HepG2 (cell line): ENCODE measurements at regions not wholly inside any gene's neighbourhood (a gene's known extent, or its start where the extent isn't known, plus 50 kb on each side); places are given as distances from the start of the nearest gene placed in this dataset.

Experiments
- ATAC-seq: fragments of 200-7000 bp; cut with Tn5 transposase; 3 replicates; pipeline ENCODE4 v1.9.1; 2020; ENCODE audit warnings: mild to moderate bottlenecking, moderate library complexity
- BruUV-seq: library from RNA; stranded (reverse); fragments of 400-500 nt; replicated peaks from 2 replicates; lab custom pipeline; 2021; lab: Mats Ljungman, UMichigan
- CTCF ChIA-PET: fragments of 300-600 bp; formaldehyde crosslinking; extraction: SDS; loops from one replicate; lab custom pipeline; 2021; ENCODE audit warnings: low total read pairs, inconsistent platforms, low intra/inter-chr PET ratio; lab: Yijun Ruan, JAX
- POLR2A ChIA-PET: fragments of 350-600 bp; sonication (Branson Sonifier 250); formaldehyde crosslinking; loops from one replicate; lab custom pipeline; 2020; ENCODE audit warnings: antibody characterized with exemption, inconsistent platforms; lab: Yijun Ruan, JAX
- DNase-seq: peaks from one replicate; pipeline ENCODE4 v3.0.0-alpha.2; 2015; ENCODE audit warnings: low spot score
- FAIRE-seq: peaks from 3 replicates; lab custom pipeline; 2011; peaks lifted over from hg19 to GRCh38; lab: Jason Lieb, UNC
- H2AFZ ChIP-seq: one replicate; pipeline ENCODE4 v1.6.1; 2011; ENCODE audit warnings: low read length, inconsistent platforms
- H3K27ac ChIP-seq: fragments of 300-600 bp; 3 replicates; pipeline ENCODE4 v1.8.0; 2011; ENCODE audit warnings: mixed run types, mild to moderate bottlenecking, mixed read lengths, low read length, inconsistent platforms; ENCODE audit not compliant: insufficient read depth; ENCODE audit errors: extremely low read length
- H3K27me3 ChIP-seq, 2 experiments: fragments of 200-600 bp in 1 of 2; 2 replicates in 1 of 2; 3 replicates in 1 of 2; pipeline versions ENCODE4 v1.6.0 to v1.8.0; 2011; ENCODE audit warnings: low read length in 2 of 2, mild to moderate bottlenecking in 2 of 2, moderate library complexity in 2 of 2, inconsistent platforms in 1 of 2; ENCODE audit not compliant: insufficient read depth in 2 of 2, control insufficient read depth in 1 of 2
- H3K36me3 ChIP-seq, 2 experiments: fragments of 200-600 bp in 1 of 2; replicated peaks in 1 of 2; 2 replicates in 1 of 2; 3 replicates in 1 of 2; pipeline versions ENCODE4 v1.5.1 to v1.8.0; 2011; ENCODE audit warnings: low read length in 2 of 2, inconsistent platforms in 1 of 2; ENCODE audit not compliant: insufficient read depth in 2 of 2, control insufficient read depth in 1 of 2
- H3K4me1 ChIP-seq: 2 replicates; pipeline ENCODE4 v1.5.1; 2012; ENCODE audit warnings: low read length, inconsistent platforms; ENCODE audit not compliant: insufficient read depth
- H3K4me2 ChIP-seq: 2 replicates; pipeline ENCODE4 v1.6.0; 2011; ENCODE audit warnings: low read depth, low read length, inconsistent platforms
- H3K4me3 ChIP-seq, 3 experiments: fragments of 200-600 bp in 1 of 3; sonication (generic), shearing (Covaris generic) in 1 of 3; replicated peaks in 1 of 3; 2 replicates each; pipeline ENCODE4 v1.5.1; 2011 to 2016; ENCODE audit warnings: low read length in 3 of 3, inconsistent platforms in 2 of 3, low read depth in 2 of 3, mild to moderate bottlenecking in 2 of 3, control low read depth in 1 of 3, mixed read lengths in 1 of 3; ENCODE audit not compliant: insufficient read depth in 1 of 3
- H3K79me2 ChIP-seq: one replicate; pipeline ENCODE4 v1.6.1; 2011; ENCODE audit warnings: low read length, inconsistent platforms; ENCODE audit not compliant: insufficient read depth
- H3K9ac ChIP-seq: 2 replicates; pipeline ENCODE4 v1.6.0; 2011; ENCODE audit warnings: mild to moderate bottlenecking, low read depth, low read length, inconsistent platforms; ENCODE audit not compliant: insufficient read depth
- H3K9me3 ChIP-seq: 2 replicates; pipeline ENCODE4 v1.5.1; 2012; ENCODE audit warnings: mild to moderate bottlenecking, low read length
- H4K20me1 ChIP-seq: 2 replicates; pipeline ENCODE4 v1.6.0; 2011; ENCODE audit warnings: inconsistent platforms, mild to moderate bottlenecking, low read length, moderate library complexity; ENCODE audit not compliant: insufficient read depth
- ATAD3A ChIP-seq: sonication (generic); formaldehyde crosslinking; IDR thresholded peaks from 2 replicates; pipeline ENCODE4 v1.4.0; 2020; ENCODE audit warnings: missing genetic modification reagents
- BRCA1 ChIP-seq: sonication (generic); formaldehyde crosslinking; IDR thresholded peaks from 2 replicates; pipeline ENCODE4 v1.4.0; 2020; ENCODE audit warnings: missing genetic modification reagents
- CTCF ChIP-seq: sonication (generic); formaldehyde crosslinking; IDR thresholded peaks from 2 replicates; pipeline ENCODE4 v1.5.0; 2020; ENCODE audit warnings: mild to moderate bottlenecking, missing genetic modification reagents, moderate library complexity
- GZF1 ChIP-seq: sonication (generic); formaldehyde crosslinking; IDR thresholded peaks from 2 replicates; pipeline ENCODE4 v1.5.1; 2020; ENCODE audit warnings: mild to moderate bottlenecking, missing genetic modification reagents
- KLF15 ChIP-seq: sonication (generic); formaldehyde crosslinking; IDR thresholded peaks from 2 replicates; pipeline ENCODE4 v1.8.1; 2023; ENCODE audit warnings: borderline replicate concordance, mild to moderate bottlenecking, inconsistent platforms, missing genetic modification reagents, mixed read lengths
- TEAD3 ChIP-seq: optimal IDR thresholded peaks from 2 replicates; pipeline ENCODE3; 2016; ENCODE audit warnings: borderline replicate concordance
- ZBTB2 ChIP-seq: sonication (generic); formaldehyde crosslinking; IDR thresholded peaks from 2 replicates; pipeline ENCODE4 v1.8.0; 2022; ENCODE audit warnings: low read depth, missing genetic modification reagents
- ZFP1 ChIP-seq: IDR thresholded peaks from 2 replicates; pipeline ENCODE4 v1.6.1; 2016
- ZNF205 ChIP-seq: IDR thresholded peaks from 2 replicates; pipeline ENCODE4 v1.6.1; 2018; ENCODE audit warnings: missing biosample characterization, missing genetic modification reagents
- ZNF639 ChIP-seq: conservative IDR thresholded peaks from 2 replicates; pipeline ENCODE4 v1.6.1; 2018; ENCODE audit warnings: missing genetic modification reagents
- ZNF782 ChIP-seq: sonication (generic); formaldehyde crosslinking; IDR thresholded peaks from 2 replicates; pipeline ENCODE4 v1.4.0; 2020; ENCODE audit warnings: missing genetic modification reagents, mild to moderate bottlenecking, borderline replicate concordance
- ZNF83 ChIP-seq: sonication (generic); formaldehyde crosslinking; IDR thresholded peaks from 2 replicates; pipeline ENCODE4 v1.4.0; 2020; ENCODE audit warnings: missing genetic modification reagents, mild to moderate bottlenecking, borderline replicate concordance
- whole genome bisulfite sequencing: methylation state at CpG from one replicate; pipeline ENCODE4 v1.1.6; 2017; ENCODE audit warnings: low lambda C conversion rate; 5-methylcytosine and 5-hydroxymethylcytosine counted together
- in situ Hi-C: cut with HindIII; loops from 2 replicates; pipeline ENCODE4 v1.10.0; 2017; ENCODE audit warnings: low pct_unique_long_range_greater_than_20kb; ENCODE audit not compliant: extremely low pct_ligation_motif_present
- intact Hi-C: fragments of 100-400 bp; cut with micrococcal nuclease; formaldehyde crosslinking; loops from one replicate; pipeline ENCODE4 v1.10.0; 2022; ENCODE audit not compliant: unreplicated experiment
- TF ChIP-seq, protein P1 (sequence below): sonication (generic); formaldehyde crosslinking; IDR thresholded peaks from 2 replicates; pipeline ENCODE4 v1.8.1; 2023; ENCODE audit warnings: mild to moderate bottlenecking, moderate library complexity, missing genetic modification reagents

- Histone ChIP-seq H3K4me2 (no peak overlapping the region), H3K4me1 (no peaks in the 10 kb centered on the region), H3K9me3 (no peaks in the 10 kb centered on the region), H2AFZ (no peak overlapping the region), H4K20me1 (no peaks in the 10 kb centered on the region), H3K27me3 (no peaks in the 10 kb centered on the region), H3K36me3 (no peaks in the 10 kb centered on the region), H3K9ac (no peak overlapping the region), H3K4me3 (no peak overlapping the region), H3K27ac (no peak overlapping the region), H3K79me2 (no peaks in the 10 kb centered on the region)
- POLR2A ChIA-PET = no interaction called here
- DNase-seq (no peak), FAIRE-seq (no peak), ATAC-seq (no peak)
- CTCF ChIA-PET = no interaction called here
- TF ChIP-seq, protein P1, sequence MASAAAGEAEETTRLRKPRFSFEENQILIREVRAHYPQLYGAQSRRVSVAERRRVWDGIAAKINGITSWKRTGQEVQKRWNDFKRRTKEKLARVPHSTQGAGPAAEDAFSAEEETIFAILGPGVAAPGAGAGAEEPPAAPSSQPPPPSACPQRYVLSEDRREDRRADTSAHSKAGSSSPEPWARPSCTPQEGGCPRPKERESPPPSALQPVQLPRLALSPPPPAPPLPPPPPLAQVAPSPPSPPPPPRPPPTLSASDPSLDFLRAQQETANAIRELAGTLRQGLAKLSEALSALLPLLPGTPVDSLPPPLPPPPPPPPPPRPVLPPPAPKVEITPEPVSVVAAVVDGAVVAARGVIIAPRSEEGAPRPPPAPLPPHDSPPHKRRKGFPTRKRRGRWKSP = no peak
- TF ChIP-seq KLF15 (CRISPR knock-in tag) (no peak), ATAD3A (no peak), GZF1 (CRISPR knock-in tag) (no peak), ZNF83 (CRISPR knock-in tag) (no peak), ZNF205 (no peak), ZNF782 (CRISPR knock-in tag) (no peak), ZNF639 (no peak), CTCF (no peak), ZBTB2 (no peak), ZFP1 (CRISPR knock-in tag) (no peak), TEAD3 (CRISPR knock-in tag) (no peak), BRCA1 (CRISPR knock-in tag) (no peak)
- intact Hi-C loops (no loop called here), in situ Hi-C loops (no loop called here)
- WGBS = 14% methylated on average over 1 of the region's 1 CpG
- BruUV-seq = no TSS peak
These were observed 71.3 kb upstream of the ENOX2 start for GRCh38 chrX:130974323-130974722.
